WI38 (cell line): ENCODE measurements at regions not wholly inside any gene's neighbourhood (a gene's known extent, or its start where the extent isn't known, plus 50 kb on each side); places are given as distances from the start of the nearest gene placed in this dataset.
"Not testable (repeated sequence)": the region's sequence is repeated elsewhere in the genome, so short reads cannot be mapped to it uniquely, and the experiment has no call there.

Experiments used
- H3K4me3 ChIP-seq: 2 replicates; pipeline ENCODE4 v1.5.1; 2011; ENCODE audit warnings: low read depth, mild to moderate bottlenecking, control low read depth, low read length
- TF ChIP-seq, protein P1 (sequence below): IDR thresholded peaks from 2 replicates; pipeline ENCODE4 v1.5.1; 2012; ENCODE audit warnings: low read depth, mild to moderate bottlenecking, control low read depth, low read length

DNA sequence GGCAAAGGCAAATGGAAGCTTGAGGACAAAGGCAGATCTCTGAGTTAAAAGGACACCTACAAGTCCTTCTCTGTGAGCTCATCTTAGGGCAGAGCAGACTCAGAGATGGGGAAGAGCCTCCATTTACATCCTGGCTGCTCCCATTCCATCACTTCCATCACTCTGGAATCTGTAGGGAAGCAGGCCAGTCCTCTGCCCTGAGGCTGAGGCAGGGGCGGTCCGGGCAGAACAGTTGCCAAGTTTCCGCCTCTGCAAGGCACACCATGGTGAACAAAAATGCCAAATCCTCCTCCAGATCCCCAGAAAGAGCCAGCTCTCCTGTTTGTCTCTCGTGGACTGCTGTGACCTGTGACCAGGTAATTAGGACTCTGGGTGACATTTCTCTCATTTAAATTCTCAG lies 209.6 kb upstream of the SSTR4 start:
- H3K4me3 ChIP-seq: no peak overlapping the region
- TF ChIP-seq, protein P1, sequence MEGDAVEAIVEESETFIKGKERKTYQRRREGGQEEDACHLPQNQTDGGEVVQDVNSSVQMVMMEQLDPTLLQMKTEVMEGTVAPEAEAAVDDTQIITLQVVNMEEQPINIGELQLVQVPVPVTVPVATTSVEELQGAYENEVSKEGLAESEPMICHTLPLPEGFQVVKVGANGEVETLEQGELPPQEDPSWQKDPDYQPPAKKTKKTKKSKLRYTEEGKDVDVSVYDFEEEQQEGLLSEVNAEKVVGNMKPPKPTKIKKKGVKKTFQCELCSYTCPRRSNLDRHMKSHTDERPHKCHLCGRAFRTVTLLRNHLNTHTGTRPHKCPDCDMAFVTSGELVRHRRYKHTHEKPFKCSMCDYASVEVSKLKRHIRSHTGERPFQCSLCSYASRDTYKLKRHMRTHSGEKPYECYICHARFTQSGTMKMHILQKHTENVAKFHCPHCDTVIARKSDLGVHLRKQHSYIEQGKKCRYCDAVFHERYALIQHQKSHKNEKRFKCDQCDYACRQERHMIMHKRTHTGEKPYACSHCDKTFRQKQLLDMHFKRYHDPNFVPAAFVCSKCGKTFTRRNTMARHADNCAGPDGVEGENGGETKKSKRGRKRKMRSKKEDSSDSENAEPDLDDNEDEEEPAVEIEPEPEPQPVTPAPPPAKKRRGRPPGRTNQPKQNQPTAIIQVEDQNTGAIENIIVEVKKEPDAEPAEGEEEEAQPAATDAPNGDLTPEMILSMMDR: no peak

DNA sequence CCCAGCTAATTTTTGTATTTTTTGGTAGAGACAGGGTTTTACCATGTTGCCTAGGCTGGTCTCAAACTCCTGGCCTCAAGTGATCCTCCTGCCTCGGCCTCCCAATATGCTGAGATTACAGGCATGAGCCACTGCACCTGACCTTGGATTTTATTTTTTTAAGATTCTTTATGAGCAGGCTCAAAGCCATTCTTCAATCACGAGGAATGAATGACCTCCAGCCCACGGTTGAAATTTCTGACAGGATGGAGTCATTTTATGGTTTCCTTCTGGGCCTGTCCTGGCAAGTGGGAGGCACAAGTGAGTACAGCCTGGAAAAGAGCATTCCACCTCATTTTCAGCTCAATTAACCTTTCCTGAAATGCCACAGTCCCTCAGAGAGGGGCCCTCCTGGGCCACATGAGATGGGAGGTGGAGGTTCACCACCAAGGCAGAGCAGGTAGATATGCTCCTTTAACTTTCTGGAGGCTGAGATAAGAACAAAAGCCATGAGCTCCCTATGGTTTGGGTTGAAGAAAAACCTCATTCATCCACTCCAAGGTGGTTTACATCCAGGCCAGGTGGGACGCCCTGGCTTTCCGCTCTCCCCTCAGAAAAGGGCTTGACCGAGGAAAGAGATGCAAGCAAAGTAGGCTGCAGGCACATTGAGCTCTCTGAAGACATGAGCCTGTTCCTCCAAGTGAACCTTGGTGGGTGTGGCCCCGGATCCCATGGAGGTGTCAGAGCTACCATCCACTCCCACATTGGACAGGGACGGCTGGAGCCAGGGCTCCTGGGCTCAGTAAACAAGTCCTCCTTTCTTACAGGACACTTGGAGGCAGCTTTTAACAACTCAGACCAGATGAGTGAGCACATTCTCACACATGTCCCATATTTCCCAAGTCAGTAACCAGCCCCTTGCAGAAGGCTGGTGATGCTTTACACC lies 208.5 kb upstream of the SSTR4 start:
- TF ChIP-seq, protein P1: no peak
- no peak overlapping the region for H3K4me3 ChIP-seq

DNA sequence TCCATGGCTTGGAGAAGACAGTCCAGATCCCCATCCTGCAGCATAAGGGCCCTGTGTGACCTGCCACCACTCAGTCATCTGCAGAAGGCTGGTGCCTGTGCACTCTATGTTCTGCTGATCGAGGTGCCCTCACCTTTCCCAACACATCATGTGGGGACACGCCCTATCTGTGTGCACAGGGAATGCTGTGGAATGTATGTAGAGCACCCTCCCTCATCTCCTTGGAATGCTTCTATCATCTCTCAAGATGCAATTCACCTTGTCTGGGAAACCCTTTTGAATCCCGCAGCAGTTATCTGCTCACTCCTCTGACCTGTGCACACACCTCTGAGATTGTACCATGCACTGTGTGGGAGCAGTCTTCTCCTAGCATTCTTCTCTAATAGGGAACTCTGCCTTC lies 207.2 kb upstream of the SSTR4 start:
- H3K4me3 ChIP-seq: no peak overlapping the region
- TF ChIP-seq, protein P1: no peak

DNA sequence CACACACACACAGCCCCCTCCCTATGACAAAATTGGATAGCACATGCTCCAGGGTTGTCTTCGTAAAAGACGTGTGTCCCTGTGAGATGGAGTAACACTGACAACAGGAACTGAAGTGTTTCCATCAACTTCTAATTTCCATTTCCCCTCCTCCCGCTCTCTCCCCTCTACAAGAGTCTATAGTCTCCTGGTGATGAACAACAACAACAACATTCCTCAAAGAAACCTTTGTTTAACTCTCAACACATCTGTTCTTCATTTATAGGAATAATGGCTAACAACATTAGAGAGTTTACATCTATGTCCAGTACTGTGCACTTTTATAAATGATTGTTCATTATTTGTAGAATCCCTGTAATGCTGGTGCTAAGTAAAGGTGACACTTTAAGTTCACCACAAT lies 205.8 kb upstream of the SSTR4 start:
- TF ChIP-seq, protein P1: no peak
- no peak overlapping the region for H3K4me3 ChIP-seq

- no peak overlapping the region for H3K4me3 ChIP-seq
- TF ChIP-seq, protein P1: no peak
Observed at GRCh38 chr20:22830138-22830537, 205.0 kb upstream of the SSTR4 start.

DNA sequence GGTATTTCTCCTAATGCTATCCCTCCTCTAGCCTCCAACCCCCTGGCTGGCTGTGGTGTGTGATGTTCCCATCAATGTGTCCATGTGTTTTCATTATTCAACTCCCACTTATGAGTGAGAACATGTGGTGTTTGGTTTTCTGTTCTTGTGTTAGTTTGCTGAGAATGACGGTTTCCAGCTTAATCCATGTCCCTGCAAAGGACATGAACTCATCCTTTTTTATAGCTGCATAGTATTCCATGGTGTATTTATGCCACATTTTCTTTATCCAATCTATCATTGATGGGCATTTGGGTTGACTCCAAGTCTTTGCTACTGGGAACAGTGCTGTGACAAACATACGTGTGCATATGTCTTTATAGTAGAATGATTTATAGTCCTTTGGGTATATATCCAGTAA lies 204.4 kb upstream of the SSTR4 start:
- H3K4me3 ChIP-seq: not testable (repeated sequence)

GRCh38 chr20:22833851-22834250 lies 201.3 kb upstream of the SSTR4 start:
- TF ChIP-seq, protein P1: no peak
- H3K4me3 ChIP-seq: no peak overlapping the region
